ENCODE measurements at regions not wholly inside any gene's neighbourhood (a gene's known extent, or its start where the extent isn't known, plus 50 kb on each side); places are given as distances from the start of the nearest gene placed in this dataset.

GRCh38 chr18:72140007-72140406 lies 404.1 kb downstream of the CBLN2 start:
- in situ Hi-C loops (cut with HindIII; ENCODE audit: extremely low pct_ligation_motif_present, low pct_unique_long_range_greater_than_20kb) = no loop called here
- H2AFZ ChIP-seq (ENCODE audit: low read length) = no peak overlapping the region
- H3K4me1 ChIP-seq (ENCODE audit: insufficient read depth, low read length) = no peaks in the 10 kb centered on the region
- no peak for DNase-seq (ENCODE audit: low spot score)
- no peak overlapping the region for H3K27ac ChIP-seq (ENCODE audit: extremely low read length, insufficient read depth, low read length)
- intact Hi-C loops (cut with micrococcal nuclease; ENCODE audit: unreplicated experiment) = no loop called here
- no peak for FAIRE-seq
- no peaks in the 10 kb centered on the region for H4K20me1 ChIP-seq (ENCODE audit: insufficient read depth, low read length)
- ChIA-PET POLR2A (no interaction called here), CTCF (ENCODE audit: low intra/inter-chr PET ratio, low total read pairs) (no interaction called here)
- H3K4me2 ChIP-seq (ENCODE audit: low read depth, low read length) = no peak overlapping the region
- H3K9ac ChIP-seq (ENCODE audit: insufficient read depth, low read depth, low read length) = no peak overlapping the region
- no TSS peak for BruUV-seq (replicated peaks)
- no peaks in the 10 kb centered on the region; the same call in 1 of the 2 replicates for H3K9me3 ChIP-seq (ENCODE audit: low read length)
- H3K4me3 ChIP-seq (replicated peaks in 1 of 3; ENCODE audit: insufficient read depth in 1 of 3, low read depth in 2 of 3, low read length in 3 of 3) = no peak overlapping the region
- H3K79me2 ChIP-seq (ENCODE audit: insufficient read depth, low read length) = no peaks in the 10 kb centered on the region
- no peaks in the 10 kb centered on the region for H3K36me3 ChIP-seq (replicated peaks in 1 of 2; ENCODE audit: control insufficient read depth in 1 of 2, insufficient read depth in 2 of 2, low read length in 2 of 2)
- no peak for TF ChIP-seq XRCC5 (optimal IDR thresholded peaks at IDR 0.05; ENCODE audit: low read length)
- no peak for TF ChIP-seq ISX (CRISPR knock-in tag; conservative IDR thresholded peaks at IDR 0.05)
- TF ChIP-seq ZNF775 (CRISPR knock-in tag; IDR thresholded peaks at IDR 0.05; ENCODE audit: borderline replicate concordance) = no peak
- no peak for TF ChIP-seq ZNF563 (CRISPR knock-in tag; IDR thresholded peaks at IDR 0.05)
- no peak for TF ChIP-seq NFYB (CRISPR knock-in tag; IDR thresholded peaks at IDR 0.05)
- no peak for TF ChIP-seq NFE2 (CRISPR knock-in tag; IDR thresholded peaks at IDR 0.05)
- TF ChIP-seq EED (CRISPR knock-in tag; IDR thresholded peaks at IDR 0.05) = no peak
- TF ChIP-seq ELK4 (CRISPR knock-in tag; IDR thresholded peaks at IDR 0.05; ENCODE audit: borderline replicate concordance) = no peak
- no peak for TF ChIP-seq SOX5 (CRISPR knock-in tag; IDR thresholded peaks at IDR 0.05; ENCODE audit: borderline replicate concordance)
- no peak for TF ChIP-seq HMGA1 (CRISPR knock-in tag; conservative IDR thresholded peaks at IDR 0.05)
- TF ChIP-seq NR0B2 (CRISPR knock-in tag; IDR thresholded peaks at IDR 0.05) = no peak
- TF ChIP-seq GPN1 (CRISPR knock-in tag; IDR thresholded peaks at IDR 0.05; ENCODE audit: borderline replicate concordance) = no peak
- TF ChIP-seq RORA (CRISPR knock-in tag; IDR thresholded peaks at IDR 0.05) = no peak
- TF ChIP-seq EZH2 (conservative IDR thresholded peaks at IDR 0.05; ENCODE audit: low read depth, low read length) = no peak
- TF ChIP-seq NFYC (CRISPR knock-in tag; IDR thresholded peaks at IDR 0.05) = no peak
- H3K27me3 ChIP-seq (ENCODE audit: control insufficient read depth in 1 of 2, insufficient read depth in 2 of 2, low read length in 2 of 2) = no peaks in the 10 kb centered on the region
- no peak for ATAC-seq
- WGBS (ENCODE audit: low lambda C conversion rate) = 2% methylated on average over 8 of the region's 8 CpGs

Measured in HepG2 (cell line).